Thyroid gland (tissue), 4 donors: ENCODE measurements at regions not wholly inside any gene's neighbourhood (a gene's known extent, or its start where the extent isn't known, plus 50 kb on each side); places are given as distances from the start of the nearest gene placed in this dataset.

ENCODE experiments used
- DNase-seq, 2 donors: peaks; one replicate each; pipeline ENCODE4 v3.0.0-alpha.2; 2019
- H3K27ac ChIP-seq, 3 donors: fragments of 200-600 bp; sonication (generic); 1 replicate in 2 of 3; 2 replicates in 1 of 3; pipeline ENCODE4 v1.5.1; 2016 to 2019; ENCODE audit warnings: mild to moderate bottlenecking in 1 of 3, moderate library complexity in 1 of 3
- H3K27me3 ChIP-seq: fragments of 200-600 bp; sonication (generic); one replicate; pipeline ENCODE4 v1.5.1; 2019
- H3K36me3 ChIP-seq, 2 donors: fragments of 200-600 bp; sonication (generic); one replicate each; pipeline ENCODE4 v1.5.1; 2016 to 2019
- H3K4me1 ChIP-seq, 2 donors: fragments of 200-600 bp; sonication (generic); one replicate each; pipeline ENCODE4 v1.5.1; 2017 to 2019
- H3K4me3 ChIP-seq, 3 donors: fragments of 200-600 bp; sonication (generic); replicated peaks in 1 of 3; 1 replicate in 2 of 3; 2 replicates in 1 of 3; pipeline ENCODE4 v1.5.1; 2016; ENCODE audit warnings: mild to moderate bottlenecking in 1 of 3
- H3K9me3 ChIP-seq: fragments of 200-600 bp; sonication (generic); one replicate; pipeline ENCODE4 v1.5.1; 2017
- POLR2A ChIP-seq, 2 donors: fragments of 450-650 bp; IDR thresholded peaks; one replicate each; pipeline ENCODE4 v1.6.1; 2017; ENCODE audit warnings: antibody characterized with exemption in 2 of 2, mild to moderate bottlenecking in 2 of 2, moderate library complexity in 1 of 2
- WGBS, 2 donors: methylation state at CpG; one replicate each; pipeline ENCODE4 v1.1.5; 2017; 5-methylcytosine and 5-hydroxymethylcytosine counted together
- intact Hi-C: fragments of 100-400 bp; cut with DNase I; formaldehyde crosslinking; loops from one replicate; pipeline ENCODE4 v1.15.1; 2023
- TF ChIP-seq, protein P1 (sequence below), 6 experiments: fragments of 200-600 bp in 3 of 6; fragments of 450-650 bp in 3 of 6; sonication (generic) in 3 of 6; IDR thresholded peaks; one replicate each; pipeline ENCODE4 v1.5.1; 2016 to 2019; ENCODE audit warnings: antibody characterized with exemption in 6 of 6, mild to moderate bottlenecking in 2 of 6, inconsistent platforms in 1 of 6, moderate library complexity in 1 of 6

DNA sequence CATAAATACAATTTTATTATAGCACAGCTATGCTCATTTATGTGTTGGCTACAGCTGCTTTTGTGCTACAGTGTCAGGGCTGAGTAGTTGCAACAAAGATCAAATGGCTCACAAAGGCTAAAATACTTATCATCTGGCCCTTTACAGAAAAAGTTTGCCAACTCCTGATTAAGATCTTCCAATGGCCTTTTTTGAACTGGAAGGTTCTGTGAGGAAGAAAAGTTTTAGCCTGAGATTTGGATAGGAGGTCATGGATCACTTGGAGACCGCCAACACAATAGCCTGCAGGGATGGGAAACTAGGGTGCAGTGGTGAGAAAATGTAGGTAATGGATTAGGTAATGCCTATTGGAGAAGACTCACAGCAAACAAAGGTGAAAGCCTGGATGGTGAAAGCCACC lies 169.8 kb downstream of the NOC3L start:
- peaks cover 0 to 17% of the 10 kb centered on the region in 2 donors for H3K4me1 ChIP-seq
- intact Hi-C loops: no loop called here

DNA sequence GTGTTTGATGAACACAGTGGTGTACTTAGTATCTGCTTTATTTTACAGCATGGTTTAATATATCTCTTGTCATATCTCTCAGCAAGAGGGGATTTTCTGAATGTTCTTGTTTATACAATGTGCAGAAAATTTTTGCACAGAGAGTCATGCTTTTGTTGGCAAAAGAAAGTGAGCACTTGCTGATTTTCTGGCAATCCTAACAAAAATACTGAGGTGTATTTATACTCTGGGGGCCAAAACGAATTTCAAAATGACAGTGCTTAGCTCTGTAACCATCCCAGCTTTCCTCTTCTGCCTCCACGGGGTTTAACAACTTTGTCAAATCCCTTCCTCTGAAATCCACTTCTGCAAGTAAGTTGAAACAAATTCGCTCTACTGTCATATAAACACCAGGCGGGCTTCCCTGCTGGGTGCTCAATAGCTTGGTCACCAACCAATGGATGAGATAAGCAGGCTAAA lies 169.2 kb downstream of the NOC3L start:
- WGBS, 2 donors: 16 to 23% methylated on average over 4 of the region's 4 CpGs
- H3K36me3 ChIP-seq: no peaks in the 10 kb centered on the region
- intact Hi-C loops: no loop called here
- no peaks in the 10 kb centered on the region for H3K27me3 ChIP-seq
- no peaks in the 10 kb centered on the region for H3K9me3 ChIP-seq
- peaks cover 0 to 17% of the 10 kb centered on the region in 2 donors for H3K4me1 ChIP-seq
- no peak overlapping the region for H3K4me3 ChIP-seq
- peak in 1 of 2 donors; percentile 9 for DNase-seq
- TF ChIP-seq, protein P1, sequence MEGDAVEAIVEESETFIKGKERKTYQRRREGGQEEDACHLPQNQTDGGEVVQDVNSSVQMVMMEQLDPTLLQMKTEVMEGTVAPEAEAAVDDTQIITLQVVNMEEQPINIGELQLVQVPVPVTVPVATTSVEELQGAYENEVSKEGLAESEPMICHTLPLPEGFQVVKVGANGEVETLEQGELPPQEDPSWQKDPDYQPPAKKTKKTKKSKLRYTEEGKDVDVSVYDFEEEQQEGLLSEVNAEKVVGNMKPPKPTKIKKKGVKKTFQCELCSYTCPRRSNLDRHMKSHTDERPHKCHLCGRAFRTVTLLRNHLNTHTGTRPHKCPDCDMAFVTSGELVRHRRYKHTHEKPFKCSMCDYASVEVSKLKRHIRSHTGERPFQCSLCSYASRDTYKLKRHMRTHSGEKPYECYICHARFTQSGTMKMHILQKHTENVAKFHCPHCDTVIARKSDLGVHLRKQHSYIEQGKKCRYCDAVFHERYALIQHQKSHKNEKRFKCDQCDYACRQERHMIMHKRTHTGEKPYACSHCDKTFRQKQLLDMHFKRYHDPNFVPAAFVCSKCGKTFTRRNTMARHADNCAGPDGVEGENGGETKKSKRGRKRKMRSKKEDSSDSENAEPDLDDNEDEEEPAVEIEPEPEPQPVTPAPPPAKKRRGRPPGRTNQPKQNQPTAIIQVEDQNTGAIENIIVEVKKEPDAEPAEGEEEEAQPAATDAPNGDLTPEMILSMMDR (IDR thresholded peaks at IDR 0.05): no peak
- TF ChIP-seq POLR2A (IDR thresholded peaks at IDR 0.05): no peak
- H3K27ac ChIP-seq: peak overlapping the region in 2 of 3 donors; percentile 24 to 38

More for the DNA sequence above, 169.8 kb downstream of the NOC3L start:
- no peak for DNase-seq
- Histone ChIP-seq H3K9me3 (no peaks in the 10 kb centered on the region), H3K27me3 (no peaks in the 10 kb centered on the region), H3K27ac (peak overlapping the region in 2 of 3 donors; percentile 14 to 24), H3K4me3 (no peak overlapping the region), H3K36me3 (no peaks in the 10 kb centered on the region)
- 81 to 88% methylated on average over 1 of the region's 1 CpG for WGBS, 2 donors
- no peak for TF ChIP-seq POLR2A (IDR thresholded peaks at IDR 0.05)
- TF ChIP-seq, protein P1 (IDR thresholded peaks at IDR 0.05): no peak

DNA sequence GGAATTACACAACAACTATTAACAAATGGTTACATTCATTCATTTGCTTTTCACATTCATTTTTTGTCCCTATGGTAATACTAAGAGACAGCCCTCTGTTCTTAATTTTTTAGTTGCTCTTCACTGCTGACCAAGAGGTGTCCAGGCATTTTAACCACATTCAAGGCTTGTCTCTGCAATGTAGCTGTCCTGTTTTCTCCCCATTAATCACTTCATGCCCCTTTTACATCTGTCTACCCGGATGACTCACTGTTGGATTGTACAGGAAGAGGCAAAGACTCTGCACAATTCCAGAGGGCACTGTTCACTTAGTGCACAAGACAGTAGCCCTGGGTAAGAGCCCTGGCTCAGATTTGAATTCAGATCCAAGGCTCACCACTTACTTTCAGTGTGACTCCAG lies 168.5 kb downstream of the NOC3L start:
- no peak for TF ChIP-seq POLR2A (IDR thresholded peaks at IDR 0.05)
- TF ChIP-seq, protein P1 (IDR thresholded peaks at IDR 0.05): no peak
- intact Hi-C loops: no loop called here
- Histone ChIP-seq H3K4me1 (peaks cover 0 to 17% of the 10 kb centered on the region in 2 donors), H3K27me3 (no peaks in the 10 kb centered on the region), H3K27ac (peak overlapping the region in 1 of 3 donors; percentile 24), H3K36me3 (no peaks in the 10 kb centered on the region), H3K4me3 (no peak overlapping the region), H3K9me3 (no peaks in the 10 kb centered on the region)
- 63 to 73% methylated on average over 1 of the region's 1 CpG for WGBS, 2 donors
- no peak for DNase-seq

DNA sequence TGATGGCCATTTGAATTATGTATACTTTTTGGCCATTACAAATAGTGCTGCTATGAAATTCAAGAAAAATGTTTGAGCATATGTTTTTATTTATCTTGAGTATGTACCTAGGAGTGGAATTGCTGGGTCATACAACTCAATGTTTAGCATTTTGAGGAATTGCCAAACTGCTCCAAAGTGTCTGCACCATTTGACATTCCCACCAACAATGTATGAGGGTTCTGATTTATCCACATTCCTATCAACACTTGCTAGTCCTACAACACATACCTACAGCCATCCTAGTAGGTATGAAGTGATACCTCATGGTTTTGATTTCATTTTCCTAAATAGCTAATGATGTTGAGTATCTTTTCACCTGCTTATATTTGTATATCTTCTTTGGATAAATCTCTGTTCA lies 165.5 kb downstream of the NOC3L start:
- intact Hi-C loops: no loop called here

DNA sequence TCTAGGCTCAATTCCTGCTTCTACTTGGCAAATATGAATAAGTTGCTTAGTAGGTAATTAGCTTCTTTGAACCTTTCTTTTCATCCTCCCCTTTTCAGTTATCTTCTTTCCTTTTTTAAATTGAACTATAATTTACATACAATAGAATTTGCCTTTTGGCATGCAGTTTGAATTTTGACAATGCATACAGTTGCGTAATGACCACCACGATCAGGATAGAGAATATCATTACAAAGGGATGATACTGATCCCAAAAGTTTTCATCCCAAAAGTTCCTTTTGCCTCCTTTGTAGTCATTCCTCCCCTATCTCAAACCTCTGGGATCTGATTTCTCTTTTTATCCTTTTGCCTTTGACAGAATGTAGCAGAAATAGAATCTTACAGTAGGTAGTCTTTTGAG lies 164.4 kb downstream of the NOC3L start:
- Histone ChIP-seq H3K27me3 (no peaks in the 10 kb centered on the region), H3K9me3 (no peaks in the 10 kb centered on the region), H3K36me3 (no peaks in the 10 kb centered on the region), H3K4me1 (peaks cover 0 to 12% of the 10 kb centered on the region in 2 donors), H3K27ac (no peak overlapping the region), H3K4me3 (no peak overlapping the region)
- 95 to 98% methylated on average over 2 of the region's 2 CpGs for WGBS, 2 donors
- intact Hi-C loops: no loop called here
- TF ChIP-seq, protein P1 (IDR thresholded peaks at IDR 0.05): no peak
- TF ChIP-seq POLR2A (IDR thresholded peaks at IDR 0.05): no peak
- no peak for DNase-seq

More for the DNA sequence above, 165.5 kb downstream of the NOC3L start:
- H3K27me3 ChIP-seq: no peaks in the 10 kb centered on the region
- H3K27ac ChIP-seq: no peak overlapping the region
- peaks cover 0 to 17% of the 10 kb centered on the region in 2 donors for H3K4me1 ChIP-seq
- no peaks in the 10 kb centered on the region for H3K9me3 ChIP-seq
- no peak overlapping the region for H3K4me3 ChIP-seq
- DNase-seq: no peak
- H3K36me3 ChIP-seq: no peaks in the 10 kb centered on the region
- no peak for TF ChIP-seq POLR2A (IDR thresholded peaks at IDR 0.05)
- TF ChIP-seq, protein P1 (IDR thresholded peaks at IDR 0.05): no peak
